K562 (cell line): ENCODE measurements at regions not wholly inside any gene's neighbourhood (a gene's known extent, or its start where the extent isn't known, plus 50 kb on each side); places are given as distances from the start of the nearest gene placed in this dataset.

Source experiments
- CBX3 ChIP-seq, 2 experiments: IDR thresholded peaks; 1 replicate in 1 of 2; 2 replicates in 1 of 2; pipeline ENCODE4 v1.6.1; 2012; ENCODE audit warnings: inconsistent platforms in 2 of 2, low read length in 2 of 2, borderline replicate concordance in 1 of 2, control low read depth in 1 of 2
- EZH2 ChIP-seq: IDR thresholded peaks from 2 replicates; pipeline ENCODE4 v1.6.1; 2012; ENCODE audit warnings: low read depth, mild to moderate bottlenecking, inconsistent platforms, low read length, borderline replicate concordance
- GABPB1 ChIP-seq: sonication (generic); formaldehyde crosslinking; IDR thresholded peaks from 2 replicates; pipeline ENCODE4 v1.8.0; 2022; ENCODE audit warnings: mild to moderate bottlenecking, missing genetic modification reagents
- JUND ChIP-seq, 2 experiments: IDR thresholded peaks; 2 replicates in 1 of 2; 3 replicates in 1 of 2; pipeline ENCODE4 v1.6.1; 2011; ENCODE audit warnings: borderline replicate concordance in 2 of 2, low read depth in 2 of 2, low read length in 2 of 2, improper control_type of control experiment in 1 of 2, missing biosample characterization in 1 of 2, missing genetic modification characterization in 1 of 2, missing genetic modification reagents in 1 of 2
- MGA ChIP-seq: fragments of 450-650 bp; IDR thresholded peaks from 2 replicates; pipeline ENCODE4 v1.6.1; 2016; ENCODE audit warnings: mild to moderate bottlenecking, moderate library complexity
- MXD1 ChIP-seq: fragments of 250-450 bp; sonication (Bioruptor Pico); IDR thresholded peaks from 2 replicates; pipeline ENCODE4 v1.8.0; 2021; ENCODE audit warnings: borderline replicate concordance, mild to moderate bottlenecking, moderate library complexity; ENCODE audit not compliant: poor library complexity, severe bottlenecking
- SLC30A9 ChIP-seq: fragments of 250-450 bp; sonication (Bioruptor Pico); IDR thresholded peaks from 2 replicates; pipeline ENCODE4 v1.8.0; 2022; ENCODE audit warnings: mild to moderate bottlenecking, moderate library complexity
- ZNF174 ChIP-seq: fragments of 250-450 bp; sonication (Bioruptor Pico); IDR thresholded peaks from 2 replicates; pipeline ENCODE4 v1.4.0; 2020; ENCODE audit warnings: mild to moderate bottlenecking
- ZNF316 ChIP-seq: fragments of 450-650 bp; IDR thresholded peaks from 2 replicates; pipeline ENCODE4 v1.6.1; 2016
- ZNF431 ChIP-seq: sonication (generic); formaldehyde crosslinking; IDR thresholded peaks from 2 replicates; pipeline ENCODE4 v1.8.0; 2022; ENCODE audit warnings: mild to moderate bottlenecking, missing genetic modification reagents

- TF ChIP-seq MGA (no peak), ZNF174 (CRISPR knock-in tag) (no peak), JUND (IDR thresholded peaks at IDR 0.05; ENCODE audit: borderline replicate concordance, low read depth, low read length) (no peak), JUND (tag; IDR thresholded peaks at IDR 0.05; ENCODE audit: borderline replicate concordance, low read depth, low read length) (no peak), EZH2 (no peak), ZNF431 (no peak), SLC30A9 (CRISPR knock-in tag) (no peak), ZNF316 (no peak), GABPB1 (CRISPR knock-in tag) (no peak), CBX3 (IDR thresholded peaks at IDR 0.05; ENCODE audit: borderline replicate concordance in 1 of 2, low read length in 2 of 2) (no peak), MXD1 (no peak)
Observed at GRCh38 chr4:71866212-71866885, 82.5 kb upstream of the GC start (continued).
